Suprapubic skin (tissue), 4 donors: ENCODE measurements at regions not wholly inside any gene's neighbourhood (a gene's known extent, or its start where the extent isn't known, plus 50 kb on each side); places are given as distances from the start of the nearest gene placed in this dataset.

Experiments used
- DNase-seq, 2 donors: peaks; one replicate each; pipeline ENCODE4 v3.0.0-alpha.2; 2019; ENCODE audit warnings: low spot score in 2 of 2
- H3K27ac ChIP-seq: fragments of 200-600 bp; sonication (generic); one replicate; pipeline ENCODE4 v1.5.1; 2019
- H3K27me3 ChIP-seq: fragments of 200-600 bp; sonication (generic); one replicate; pipeline ENCODE4 v1.5.1; 2019
- H3K36me3 ChIP-seq: fragments of 200-600 bp; sonication (generic); one replicate; pipeline ENCODE4 v1.5.1; 2019
- H3K4me1 ChIP-seq: fragments of 200-600 bp; sonication (generic); one replicate; pipeline ENCODE4 v1.5.1; 2019
- H3K4me3 ChIP-seq: fragments of 200-600 bp; sonication (generic); one replicate; pipeline ENCODE4 v1.5.1; 2019; ENCODE audit warnings: mild to moderate bottlenecking
- H3K9me3 ChIP-seq: fragments of 200-600 bp; sonication (generic); one replicate; pipeline ENCODE4 v1.5.1; 2019
- EP300 ChIP-seq: sonication (generic); formaldehyde crosslinking; IDR thresholded peaks from one replicate; pipeline ENCODE4 v1.6.1; 2017; ENCODE audit warnings: antibody characterized with exemption
- POLR2A ChIP-seq, 2 donors: fragments of 450-650 bp; IDR thresholded peaks; one replicate each; pipeline ENCODE4 v1.6.1; 2017; ENCODE audit warnings: antibody characterized with exemption in 2 of 2, mild to moderate bottlenecking in 2 of 2, moderate library complexity in 2 of 2
- POLR2AphosphoS5 ChIP-seq, 3 donors: sonication (generic); formaldehyde crosslinking; IDR thresholded peaks; one replicate each; pipeline ENCODE4 v1.6.1; 2017; ENCODE audit warnings: antibody characterized with exemption in 3 of 3
- WGBS: methylation state at CpG from one replicate; pipeline ENCODE4 v1.1.5; 2018; 5-methylcytosine and 5-hydroxymethylcytosine counted together
- TF ChIP-seq, protein P1 (sequence below), 2 donors: fragments of 200-600 bp in 1 of 2; fragments of 450-650 bp in 1 of 2; sonication (generic) in 1 of 2; IDR thresholded peaks; one replicate each; pipeline ENCODE4 v1.5.1; 2016 to 2019; ENCODE audit warnings: antibody characterized with exemption in 2 of 2, mild to moderate bottlenecking in 1 of 2, moderate library complexity in 1 of 2

DNA sequence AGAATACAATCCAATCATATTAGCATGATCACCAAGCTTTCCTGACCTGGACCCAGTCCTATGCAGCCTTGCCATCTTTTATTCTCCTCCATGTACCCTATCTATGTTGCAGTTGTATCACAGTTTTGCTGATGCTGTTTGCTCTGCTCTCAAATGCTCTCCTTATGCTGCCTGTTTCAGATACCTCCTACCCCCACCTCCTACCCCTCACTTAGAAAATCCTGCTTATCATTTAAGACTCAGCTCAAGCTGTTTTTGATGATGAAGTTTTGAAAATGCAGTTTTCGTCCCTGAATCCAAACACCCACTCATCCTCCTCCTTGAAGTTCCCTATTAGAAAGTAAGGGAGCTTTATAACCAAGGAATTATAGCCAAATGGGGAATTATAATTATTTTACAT is 457.4 kb upstream of the ATP2B1 start:
- Histone ChIP-seq H3K36me3 (no peaks in the 10 kb centered on the region), H3K27ac (no peak overlapping the region), H3K4me3 (no peak overlapping the region), H3K4me1 (no peaks in the 10 kb centered on the region), H3K27me3 (no peaks in the 10 kb centered on the region), H3K9me3 (no peaks in the 10 kb centered on the region)
- no peak for DNase-seq
- no peak for TF ChIP-seq POLR2A (IDR thresholded peaks at IDR 0.05)
- TF ChIP-seq, protein P1, sequence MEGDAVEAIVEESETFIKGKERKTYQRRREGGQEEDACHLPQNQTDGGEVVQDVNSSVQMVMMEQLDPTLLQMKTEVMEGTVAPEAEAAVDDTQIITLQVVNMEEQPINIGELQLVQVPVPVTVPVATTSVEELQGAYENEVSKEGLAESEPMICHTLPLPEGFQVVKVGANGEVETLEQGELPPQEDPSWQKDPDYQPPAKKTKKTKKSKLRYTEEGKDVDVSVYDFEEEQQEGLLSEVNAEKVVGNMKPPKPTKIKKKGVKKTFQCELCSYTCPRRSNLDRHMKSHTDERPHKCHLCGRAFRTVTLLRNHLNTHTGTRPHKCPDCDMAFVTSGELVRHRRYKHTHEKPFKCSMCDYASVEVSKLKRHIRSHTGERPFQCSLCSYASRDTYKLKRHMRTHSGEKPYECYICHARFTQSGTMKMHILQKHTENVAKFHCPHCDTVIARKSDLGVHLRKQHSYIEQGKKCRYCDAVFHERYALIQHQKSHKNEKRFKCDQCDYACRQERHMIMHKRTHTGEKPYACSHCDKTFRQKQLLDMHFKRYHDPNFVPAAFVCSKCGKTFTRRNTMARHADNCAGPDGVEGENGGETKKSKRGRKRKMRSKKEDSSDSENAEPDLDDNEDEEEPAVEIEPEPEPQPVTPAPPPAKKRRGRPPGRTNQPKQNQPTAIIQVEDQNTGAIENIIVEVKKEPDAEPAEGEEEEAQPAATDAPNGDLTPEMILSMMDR (IDR thresholded peaks at IDR 0.05), result no peak
- TF ChIP-seq POLR2AphosphoS5 (IDR thresholded peaks at IDR 0.05), result no peak
- no peak for TF ChIP-seq EP300
- 90% methylated on average over 1 of the region's 1 CpG for WGBS

DNA sequence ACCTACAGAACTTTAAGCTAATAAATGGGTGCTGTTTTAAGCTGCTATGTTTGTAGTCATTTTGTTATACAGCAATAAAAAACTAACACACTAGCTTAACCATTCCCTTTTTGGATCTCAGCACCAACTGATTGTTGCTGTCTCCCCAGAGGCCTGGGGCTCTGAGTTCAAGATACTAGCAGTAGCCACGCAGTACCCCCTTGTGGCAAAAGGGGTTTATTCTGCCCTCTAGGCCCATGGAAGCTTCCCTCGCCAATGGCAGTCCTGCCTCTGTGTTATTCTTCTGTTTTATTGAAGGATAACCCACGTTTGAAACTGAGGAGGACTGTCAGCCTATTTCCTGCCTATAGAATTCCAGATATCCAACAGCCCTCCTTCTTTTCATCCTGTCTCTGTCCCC is 455.3 kb upstream of the ATP2B1 start:
- DNase-seq, result no peak
- no peaks in the 10 kb centered on the region for H3K4me1 ChIP-seq
- no peaks in the 10 kb centered on the region for H3K9me3 ChIP-seq
- no peaks in the 10 kb centered on the region for H3K27me3 ChIP-seq
- no peak overlapping the region for H3K27ac ChIP-seq
- TF ChIP-seq, protein P1 (IDR thresholded peaks at IDR 0.05), result no peak
- no peak for TF ChIP-seq POLR2A (IDR thresholded peaks at IDR 0.05)
- TF ChIP-seq POLR2AphosphoS5 (IDR thresholded peaks at IDR 0.05), result no peak
- TF ChIP-seq EP300, result no peak
- H3K4me3 ChIP-seq, result no peak overlapping the region
- no peaks in the 10 kb centered on the region for H3K36me3 ChIP-seq
- 64% methylated on average over 3 of the region's 3 CpGs for WGBS

DNA sequence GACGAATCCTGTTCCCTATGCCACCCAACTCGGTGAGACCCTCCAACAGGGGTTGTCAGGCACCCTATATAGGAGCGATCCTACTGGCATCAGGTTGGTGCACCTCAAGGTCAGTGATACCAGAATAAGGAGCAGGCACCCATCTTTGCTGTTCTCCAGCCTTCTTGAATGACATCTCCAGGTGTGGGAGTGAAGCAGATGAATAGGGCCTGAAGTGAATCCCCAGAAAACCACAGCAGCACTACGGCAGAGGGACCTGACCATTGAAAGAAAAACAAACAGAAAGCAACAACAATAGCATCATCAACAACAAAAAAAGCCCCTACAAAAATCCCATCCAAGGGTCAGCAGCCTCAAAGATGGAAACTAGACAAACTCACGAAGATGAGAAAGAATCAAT is 445.2 kb upstream of the ATP2B1 start:
- DNase-seq, result no peak
- no peaks in the 10 kb centered on the region for H3K4me1 ChIP-seq
- TF ChIP-seq POLR2AphosphoS5 (IDR thresholded peaks at IDR 0.05) (no peak), POLR2A (IDR thresholded peaks at IDR 0.05) (no peak), EP300 (no peak)
- TF ChIP-seq, protein P1 (IDR thresholded peaks at IDR 0.05), result no peak
- H3K4me3 ChIP-seq, result no peak overlapping the region
- no peaks in the 10 kb centered on the region for H3K9me3 ChIP-seq
- H3K27ac ChIP-seq, result no peak overlapping the region
- H3K36me3 ChIP-seq, result no peaks in the 10 kb centered on the region
- 95% methylated on average over 3 of the region's 5 CpGs for WGBS
- no peaks in the 10 kb centered on the region for H3K27me3 ChIP-seq

DNA sequence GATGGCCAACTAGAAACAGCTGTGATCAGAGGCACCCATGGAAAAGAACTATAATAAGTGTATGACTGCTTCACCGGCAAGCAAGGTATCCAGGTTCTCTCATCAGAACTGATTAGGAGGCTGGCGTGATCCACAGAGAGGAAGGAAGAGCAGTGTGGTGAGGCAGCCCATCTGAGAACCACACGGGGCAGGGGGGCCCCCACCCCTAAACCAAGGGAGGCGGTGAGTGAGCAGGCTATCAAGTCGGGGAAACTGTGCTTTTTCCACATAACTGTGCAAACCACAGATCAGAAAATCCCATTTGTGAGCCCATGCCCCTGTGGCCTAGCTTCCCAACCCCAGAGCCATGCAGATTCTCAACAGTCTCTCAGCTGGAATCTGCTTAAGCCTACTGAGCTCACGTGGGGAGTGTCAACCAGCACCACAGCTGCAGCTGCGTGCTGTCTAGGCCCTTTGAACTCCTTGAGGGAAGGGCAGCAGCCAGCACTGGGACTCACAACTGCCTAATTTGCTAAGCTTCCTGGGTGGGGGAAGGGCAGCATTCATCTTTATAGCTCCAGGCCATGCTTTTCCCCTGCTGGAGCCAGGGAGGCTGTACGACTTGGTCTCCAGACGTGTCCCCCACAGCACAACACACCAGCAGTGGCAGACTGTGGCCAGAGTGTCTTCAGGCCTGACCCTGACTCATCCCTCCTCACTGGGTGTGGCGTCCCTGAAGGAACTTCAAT is 444.4 kb upstream of the ATP2B1 start:
- DNase-seq, result no peak
- Histone ChIP-seq H3K27ac (no peak overlapping the region), H3K27me3 (no peaks in the 10 kb centered on the region), H3K9me3 (no peaks in the 10 kb centered on the region), H3K4me1 (no peaks in the 10 kb centered on the region), H3K36me3 (no peaks in the 10 kb centered on the region), H3K4me3 (no peak overlapping the region)
- TF ChIP-seq EP300 (no peak), POLR2A (IDR thresholded peaks at IDR 0.05) (no peak), POLR2AphosphoS5 (IDR thresholded peaks at IDR 0.05) (no peak)
- TF ChIP-seq, protein P1 (IDR thresholded peaks at IDR 0.05), result no peak
- WGBS, result 67% methylated on average over 9 of the region's 10 CpGs

DNA sequence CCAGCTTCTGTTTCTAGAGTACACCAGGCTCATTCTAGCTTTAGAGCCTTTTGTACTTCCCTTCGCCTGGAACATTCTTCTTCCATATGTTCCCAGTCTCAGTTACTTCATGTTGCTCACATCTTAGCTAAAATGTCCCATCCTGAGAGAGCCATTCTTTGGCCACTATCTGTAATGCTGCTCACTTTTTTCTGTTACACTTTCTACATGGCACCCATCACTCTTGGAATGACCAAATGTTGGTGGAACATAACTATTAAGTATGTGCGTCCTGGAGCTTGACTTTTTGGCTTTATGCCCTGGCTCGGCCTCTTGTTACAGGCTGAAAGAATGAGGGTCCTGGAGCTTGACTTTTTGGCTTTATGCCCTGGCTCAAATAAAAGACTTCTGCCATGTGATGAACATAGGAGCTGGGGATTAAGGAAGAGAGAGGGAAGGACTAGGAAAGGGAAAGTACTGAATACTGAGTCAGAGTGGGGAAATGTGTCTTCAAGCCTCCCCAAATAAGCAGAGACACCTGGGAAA is 442.9 kb upstream of the ATP2B1 start:
- 59% methylated on average over 3 of the region's 3 CpGs for WGBS
- TF ChIP-seq, protein P1 (IDR thresholded peaks at IDR 0.05), result no peak
- no peak for TF ChIP-seq EP300
- no peak for TF ChIP-seq POLR2A (IDR thresholded peaks at IDR 0.05)
- TF ChIP-seq POLR2AphosphoS5 (IDR thresholded peaks at IDR 0.05), result no peak
- H3K36me3 ChIP-seq, result no peaks in the 10 kb centered on the region
- H3K27ac ChIP-seq, result no peak overlapping the region
- H3K27me3 ChIP-seq, result no peaks in the 10 kb centered on the region
- no peak overlapping the region for H3K4me3 ChIP-seq
- H3K9me3 ChIP-seq, result no peaks in the 10 kb centered on the region
- H3K4me1 ChIP-seq, result no peaks in the 10 kb centered on the region
- DNase-seq, result no peak
